Fibroblast of mammary gland (primary cell): ENCODE measurements at regions not wholly inside any gene's neighbourhood (a gene's known extent, or its start where the extent isn't known, plus 50 kb on each side); places are given as distances from the start of the nearest gene placed in this dataset.

ENCODE experiments used
- DNase-seq: peaks from one replicate; pipeline ENCODE4 v3.0.0-alpha.2; 2010; ENCODE audit warnings: low read depth
- H3K4me3 ChIP-seq: 2 replicates; pipeline ENCODE4 v1.5.1; 2011; ENCODE audit warnings: low read depth, mild to moderate bottlenecking, low read length, moderate library complexity; ENCODE audit not compliant: control insufficient read depth
- CTCF ChIP-seq: conservative IDR thresholded peaks from 2 replicates; pipeline ENCODE4 v1.5.1; 2011; ENCODE audit warnings: low read depth, low read length, inconsistent platforms; ENCODE audit not compliant: control insufficient read depth, insufficient read depth

GRCh38 chr18:54774981-54775665 lies 53.2 kb upstream of the RAB27B start:
- TF ChIP-seq CTCF: no peak
- DNase-seq: no peak
- H3K4me3 ChIP-seq: no peak overlapping the region

GRCh38 chr18:54775686-54776085 lies 52.6 kb upstream of the RAB27B start:
- peak; percentile 59 for TF ChIP-seq CTCF
- H3K4me3 ChIP-seq: no peak overlapping the region
- DNase-seq: peak; percentile 87

- peak; percentile 99 for DNase-seq
- no peak for TF ChIP-seq CTCF
- H3K4me3 ChIP-seq: no peak overlapping the region
Measured at GRCh38 chr18:54776282-54776977, 51.8 kb upstream of the RAB27B start.

- TF ChIP-seq CTCF: no peak
- no peak for DNase-seq
- no peak overlapping the region for H3K4me3 ChIP-seq
Measured at GRCh38 chr18:54777118-54777791, 51.0 kb upstream of the RAB27B start.

- DNase-seq: no peak
- no peak for TF ChIP-seq CTCF
- H3K4me3 ChIP-seq: no peak overlapping the region
Measured at GRCh38 chr18:54777989-54778388, 50.3 kb upstream of the RAB27B start.
